ENCODE measurements at regions not wholly inside any gene's neighbourhood (a gene's known extent, or its start where the extent isn't known, plus 50 kb on each side); places are given as distances from the start of the nearest gene placed in this dataset.

DNA sequence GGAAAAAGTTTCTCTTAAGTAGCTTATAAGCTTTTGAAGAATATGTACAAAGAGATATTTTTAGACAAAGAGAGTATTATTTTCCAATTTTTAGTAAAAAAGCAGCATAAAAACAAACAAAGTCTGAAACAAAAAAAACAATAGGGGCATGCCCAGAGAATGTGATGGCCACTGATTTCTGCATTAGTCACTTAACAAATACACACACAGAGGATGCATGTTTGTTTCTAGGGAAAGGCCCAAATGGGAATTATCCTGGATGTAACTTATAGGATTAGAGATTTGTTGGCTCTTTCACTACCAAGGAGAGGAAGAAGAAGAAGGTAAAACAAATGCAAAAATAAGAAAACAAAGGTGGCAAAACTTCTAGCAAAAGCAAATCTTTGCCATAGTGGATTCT lies 95.9 kb upstream of the SCOC start:
- DNase-seq, result no peak

GRCh38 chr4:140271553-140271952 lies 101.9 kb upstream of the SCOC start:
- DNase-seq, result no peak

DNA sequence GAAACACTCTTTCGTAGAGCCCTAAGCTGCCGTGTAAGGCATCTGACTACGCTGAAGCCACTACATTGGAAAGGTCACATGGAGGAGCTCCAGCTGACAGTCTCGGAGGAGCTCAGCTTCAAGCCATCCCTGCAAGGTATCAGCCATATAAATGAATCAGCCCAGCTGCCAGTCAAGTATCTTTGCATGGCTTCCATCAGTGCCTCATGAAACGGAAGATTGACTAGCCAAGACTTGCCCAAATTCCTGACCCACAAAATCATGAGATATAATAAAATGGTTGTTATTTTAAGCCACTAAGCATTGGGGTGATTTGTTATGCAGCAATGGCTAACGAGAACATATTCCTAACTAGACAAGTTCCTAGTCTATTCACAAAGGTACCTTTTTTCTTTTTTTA lies 104.1 kb upstream of the SCOC start:
- no peak for DNase-seq

DNA sequence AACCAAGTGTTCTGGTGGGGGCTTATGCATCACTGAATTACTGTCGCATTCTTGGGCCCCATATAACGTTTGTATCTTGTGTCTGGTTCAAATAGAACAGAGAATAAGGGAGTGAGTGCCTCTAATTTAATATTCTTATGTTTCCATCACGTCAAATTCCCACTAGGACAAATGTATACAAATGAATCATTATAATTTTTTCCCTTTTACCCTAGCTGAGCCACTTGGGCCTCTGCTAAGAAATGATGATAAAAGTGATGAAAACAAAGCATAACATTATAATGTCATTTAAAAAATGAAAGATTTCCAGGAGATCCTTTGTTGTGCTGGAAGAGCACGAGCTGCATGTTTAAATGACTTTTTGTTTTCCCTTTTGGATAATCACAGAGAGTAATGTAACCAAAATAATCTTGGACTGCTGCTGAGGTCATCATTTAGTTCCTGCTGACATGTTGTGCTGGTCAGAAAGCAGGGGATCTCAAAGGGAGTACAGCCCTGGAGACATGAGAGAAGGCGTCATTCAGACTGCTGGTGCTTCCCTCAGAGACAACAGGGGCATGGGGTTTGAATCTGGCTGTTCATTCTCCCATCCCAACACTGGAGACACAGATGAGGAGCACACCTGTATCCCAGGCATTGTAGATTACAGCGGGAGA lies 105.1 kb upstream of the SCOC start:
- DNase-seq, result no peak

GRCh38 chr4:140267576-140267975 lies 105.9 kb upstream of the SCOC start:
- no peak for DNase-seq

- DNase-seq, result no peak
Observed at GRCh38 chr4:140266958-140267568, 106.4 kb upstream of the SCOC start.

DNA sequence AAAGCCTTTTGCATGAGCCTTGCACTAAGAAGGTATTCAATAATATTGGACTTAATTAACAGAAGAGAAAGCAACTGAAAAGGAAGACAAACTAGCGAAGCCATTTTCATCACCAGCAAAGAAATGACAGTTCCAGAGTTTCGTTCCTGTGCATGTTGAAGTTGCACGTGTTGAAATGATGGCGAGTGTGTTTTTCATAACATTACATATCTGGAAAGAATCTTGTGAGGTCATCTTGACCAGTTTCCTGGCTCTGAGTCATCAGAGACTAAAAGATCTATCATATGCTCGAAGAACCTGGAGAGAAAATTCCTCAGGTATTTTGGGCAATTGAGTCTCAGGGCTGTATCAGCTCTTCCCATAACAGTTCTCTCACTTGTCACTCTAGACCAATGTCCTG lies 106.2 kb upstream of the MAML3 start:
- DNase-seq, result no peak

- DNase-seq, result no peak
Observed at GRCh38 chr4:140258476-140258875, 104.5 kb upstream of the MAML3 start.

DNA sequence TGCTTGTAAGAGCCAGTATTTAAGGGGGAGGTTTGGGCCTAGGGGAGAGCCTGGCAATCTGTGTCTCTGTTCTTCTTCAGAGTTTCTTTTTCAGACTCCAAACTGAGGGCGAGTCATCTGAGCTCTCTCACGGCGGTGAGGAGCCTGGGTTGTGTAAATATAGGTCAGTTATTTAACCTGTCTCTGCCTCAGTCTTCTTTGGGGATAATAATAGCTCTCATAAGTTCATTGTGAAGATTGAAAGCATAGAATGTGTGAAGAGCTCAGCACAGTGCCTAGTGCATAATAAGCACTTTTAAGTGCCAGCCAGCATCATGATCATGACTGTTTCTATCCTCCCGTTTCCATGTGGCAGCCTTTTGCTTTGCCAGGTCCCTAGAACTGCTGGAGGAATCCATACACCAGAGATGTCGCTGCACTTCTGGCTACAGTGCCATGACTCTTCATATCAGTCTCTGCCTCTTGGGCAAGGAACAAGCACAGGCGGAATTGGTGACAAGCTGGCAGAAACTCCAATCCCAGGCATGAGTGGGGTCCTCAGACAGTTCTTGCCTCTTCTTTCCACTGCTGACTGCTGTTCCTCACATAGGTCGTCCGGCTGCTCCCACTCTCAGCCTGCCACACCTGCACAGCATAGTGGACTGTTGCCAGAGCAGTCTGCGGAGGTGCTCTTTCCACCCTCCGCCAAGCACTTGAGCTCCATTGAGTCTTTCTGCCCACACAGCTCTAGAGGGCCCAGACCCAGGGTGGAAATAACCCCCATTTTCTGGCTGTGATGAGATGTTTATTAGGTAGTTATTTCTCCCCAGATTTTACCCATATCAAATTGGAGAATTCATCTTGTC lies 103.7 kb upstream of the MAML3 start:
- no peak for DNase-seq

DNA sequence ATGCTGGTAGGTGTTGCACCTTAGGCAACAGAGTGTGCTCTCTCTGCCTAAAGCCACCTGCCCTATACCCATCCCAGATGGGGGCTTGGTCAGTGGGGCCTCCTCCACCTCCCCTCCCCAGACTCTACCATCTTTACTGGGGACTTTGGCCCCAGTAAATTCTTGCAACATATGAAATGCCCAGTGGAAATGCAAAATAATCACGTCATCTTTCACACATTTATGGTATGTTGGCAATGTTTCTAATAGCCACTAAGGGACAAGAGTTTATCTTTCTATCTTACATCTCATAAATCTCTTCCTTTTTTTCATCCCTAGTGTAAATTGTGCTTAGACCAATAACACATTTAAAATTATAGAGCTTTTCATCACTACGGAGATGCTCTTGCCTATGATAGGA lies 103.0 kb upstream of the MAML3 start:
- no peak for DNase-seq

DNA sequence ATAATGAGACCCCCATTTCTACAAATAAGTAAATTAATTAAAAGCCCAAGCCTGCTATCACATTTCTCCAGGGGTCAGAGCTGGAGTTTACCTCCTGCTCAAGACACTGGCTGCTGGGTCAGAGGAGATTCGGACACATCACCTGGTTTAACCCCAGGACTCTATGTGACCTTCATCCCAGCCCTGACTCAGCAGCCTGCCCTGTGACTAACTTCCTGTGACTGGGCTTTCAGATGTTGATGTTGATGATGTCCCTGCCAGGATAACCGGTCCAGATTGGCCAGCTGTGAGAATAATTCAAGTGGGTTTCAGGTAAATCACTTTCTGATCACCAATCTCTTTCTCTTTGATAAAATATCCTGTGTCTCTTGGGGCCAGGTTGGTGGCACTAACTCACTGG lies 102.4 kb upstream of the MAML3 start:
- DNase-seq, result no peak

GRCh38 chr4:140255927-140256326 lies 101.9 kb upstream of the MAML3 start:
- DNase-seq, result no peak

- DNase-seq, result no peak
Observed at GRCh38 chr4:140255467-140255866, 101.5 kb upstream of the MAML3 start.

DNA sequence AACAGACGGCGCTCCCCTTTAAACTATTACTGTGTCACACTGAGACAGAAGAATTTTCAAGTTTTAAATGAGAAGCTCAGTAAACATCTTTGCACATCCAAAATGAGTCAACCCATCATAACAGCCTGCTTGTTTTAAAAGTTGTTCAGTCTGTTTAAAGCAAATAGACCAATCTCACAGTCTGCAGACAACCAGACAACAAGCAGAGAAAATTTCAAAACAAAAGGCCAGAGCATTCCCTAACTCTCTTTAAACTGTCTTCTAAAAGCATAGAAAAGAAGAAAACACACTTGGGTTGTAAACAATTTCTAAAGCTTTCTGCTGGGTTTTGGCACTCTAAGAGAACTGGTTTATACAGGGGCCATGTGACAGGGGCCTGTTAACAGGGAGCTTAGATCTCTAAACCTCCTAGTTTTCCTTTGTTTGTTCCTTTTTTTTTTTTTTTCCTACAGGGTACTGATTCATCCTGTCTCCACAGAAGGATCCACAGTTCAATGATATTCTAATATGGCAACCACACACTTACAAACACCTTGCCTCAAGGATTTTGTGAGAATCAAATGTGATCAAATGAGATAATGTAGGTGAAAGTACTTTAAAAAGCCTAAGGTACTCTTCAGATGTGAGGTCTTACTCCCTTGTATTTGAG lies 100.8 kb upstream of the MAML3 start:
- no peak for DNase-seq

DNA sequence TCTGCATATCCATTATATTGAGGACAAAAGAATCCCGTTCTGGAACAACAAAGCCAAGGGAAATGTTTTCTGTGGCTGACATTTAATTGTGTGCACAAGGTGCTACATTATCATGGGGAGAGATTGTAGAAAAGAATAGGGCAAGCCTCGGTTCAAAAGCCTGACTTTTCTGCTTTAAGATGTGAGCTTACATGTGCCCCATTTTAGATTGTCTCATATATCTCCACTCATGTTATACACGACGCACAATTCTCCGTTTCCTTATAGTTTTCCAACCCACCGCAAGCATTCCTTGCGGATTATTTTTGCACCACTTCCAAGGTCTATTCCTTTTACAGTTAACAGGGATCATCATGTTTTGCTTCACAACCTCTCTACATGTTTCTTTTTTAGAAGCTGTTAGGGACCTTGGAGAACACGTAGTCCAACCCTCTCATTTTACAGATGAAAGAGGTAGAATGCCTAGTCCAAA lies 99.6 kb upstream of the MAML3 start:
- DNase-seq, result no peak

DNA sequence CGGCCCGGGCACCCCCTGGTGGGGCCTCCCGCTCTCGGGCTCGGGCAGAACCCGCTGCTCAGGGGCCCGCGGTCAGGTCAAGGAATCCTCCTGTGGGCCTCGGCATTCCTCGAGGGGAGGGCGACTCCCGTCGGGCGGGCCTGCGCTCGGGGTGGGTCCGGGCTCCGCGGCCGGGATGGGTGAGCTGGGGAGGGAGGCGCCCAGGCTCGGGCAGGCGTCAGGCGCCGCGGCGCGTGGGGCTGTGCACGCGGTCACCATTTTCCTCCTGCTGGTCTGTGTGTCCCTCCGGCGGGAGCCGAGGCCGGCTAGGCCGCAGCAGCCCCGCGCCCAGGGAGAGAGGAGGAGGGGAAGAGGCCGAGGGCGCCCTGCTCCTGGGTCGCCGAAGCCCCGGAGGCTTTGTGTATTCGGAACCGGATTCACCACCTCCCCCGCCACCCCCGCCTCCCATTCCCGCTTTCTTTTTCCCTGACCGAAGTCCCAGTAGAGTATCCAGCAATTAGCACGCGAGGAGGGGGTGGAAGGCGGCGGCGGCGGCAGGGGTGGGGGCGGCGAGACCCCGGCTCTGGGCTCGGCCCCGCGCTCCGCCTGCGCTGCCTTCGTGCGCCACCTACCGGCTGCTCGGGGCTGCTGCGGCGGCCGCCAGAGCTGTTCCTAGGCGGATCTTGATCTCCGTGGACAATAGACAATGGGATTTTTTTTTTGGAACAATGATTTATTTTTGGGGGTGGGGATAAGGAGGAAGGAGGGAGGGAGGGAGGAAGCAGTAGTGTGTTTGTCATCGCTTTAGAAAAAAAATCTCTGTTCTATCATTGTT lies 99.0 kb upstream of the MAML3 start:
- peak; percentile 78 for DNase-seq

- DNase-seq, result peak; percentile 63
Observed at GRCh38 chr4:140252141-140252741, 98.3 kb upstream of the MAML3 start.

GRCh38 chr4:140251571-140251970 lies 97.6 kb upstream of the MAML3 start:
- no peak for DNase-seq

DNA sequence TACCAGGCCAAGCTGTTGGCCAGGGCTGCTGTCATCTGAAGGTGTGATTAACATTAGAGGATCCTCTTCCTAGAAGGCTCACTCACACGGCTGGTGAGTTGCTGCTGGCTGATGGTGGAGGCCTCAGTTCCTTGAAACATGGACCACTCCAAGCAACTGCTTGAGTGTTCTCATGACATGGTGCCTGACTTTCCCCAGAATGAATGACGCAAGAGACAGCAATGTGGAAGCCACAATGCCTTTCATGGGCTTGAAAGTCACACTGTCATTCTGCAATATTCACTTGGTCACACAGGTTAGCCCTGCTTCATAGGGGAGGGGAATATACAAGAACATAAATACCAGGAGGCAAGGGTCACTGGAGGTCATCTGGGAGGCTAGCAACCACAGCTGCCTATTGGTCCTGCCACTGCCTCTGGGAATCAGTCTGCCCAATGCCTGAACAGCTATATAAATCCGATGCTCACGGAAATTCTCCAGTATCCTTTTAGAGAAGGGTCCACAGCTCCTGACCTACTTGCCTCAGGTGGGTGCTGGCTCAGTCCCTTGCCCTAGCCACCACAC lies 97.1 kb upstream of the MAML3 start:
- DNase-seq, result no peak

DNA sequence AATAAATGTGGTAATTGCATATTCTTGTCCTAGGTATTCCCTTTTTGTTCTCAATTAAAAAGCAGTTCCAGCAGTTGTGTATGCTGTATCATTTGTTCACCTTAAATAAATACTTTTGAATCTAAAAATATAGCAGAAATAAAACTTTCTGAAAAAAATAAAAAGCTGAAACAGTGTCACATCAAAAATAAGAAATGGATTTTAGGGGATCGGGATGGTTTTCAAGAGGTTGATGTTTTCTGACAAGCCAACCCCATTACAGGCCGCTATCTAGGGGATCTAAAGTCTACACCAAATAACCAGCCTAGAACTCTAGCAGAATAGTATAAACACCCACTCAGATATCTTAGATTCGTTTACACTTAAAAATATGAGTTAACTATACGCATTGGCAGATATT lies 95.4 kb upstream of the MAML3 start:
- no peak for DNase-seq

GRCh38 chr4:140247237-140247636 lies 93.3 kb upstream of the MAML3 start:
- no peak for DNase-seq

DNA sequence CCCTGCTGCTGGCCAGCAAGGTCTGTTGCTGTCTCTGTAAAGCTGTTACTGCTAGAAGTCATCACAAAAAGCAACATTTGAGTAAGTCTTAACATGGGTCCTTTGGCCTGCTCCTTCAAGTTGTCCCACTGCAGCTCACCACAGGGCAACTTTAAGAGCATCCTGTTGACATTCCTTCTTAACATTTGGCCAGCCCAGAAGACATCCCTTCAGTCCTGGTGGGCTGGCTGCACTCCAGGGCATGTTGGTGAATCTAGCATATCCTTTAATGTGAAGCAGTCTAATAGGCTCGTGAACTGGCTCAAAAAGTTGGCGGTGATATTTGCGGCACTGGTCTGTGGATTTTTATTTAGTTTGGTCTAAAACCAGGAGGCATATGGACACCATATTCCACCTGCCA lies 92.2 kb upstream of the MAML3 start:
- DNase-seq, result no peak

Measured in NCI-H1436 (cell line).